ENCODE measurements at regions not wholly inside any gene's neighbourhood (a gene's known extent, or its start where the extent isn't known, plus 50 kb on each side); places are given as distances from the start of the nearest gene placed in this dataset.

DNA sequence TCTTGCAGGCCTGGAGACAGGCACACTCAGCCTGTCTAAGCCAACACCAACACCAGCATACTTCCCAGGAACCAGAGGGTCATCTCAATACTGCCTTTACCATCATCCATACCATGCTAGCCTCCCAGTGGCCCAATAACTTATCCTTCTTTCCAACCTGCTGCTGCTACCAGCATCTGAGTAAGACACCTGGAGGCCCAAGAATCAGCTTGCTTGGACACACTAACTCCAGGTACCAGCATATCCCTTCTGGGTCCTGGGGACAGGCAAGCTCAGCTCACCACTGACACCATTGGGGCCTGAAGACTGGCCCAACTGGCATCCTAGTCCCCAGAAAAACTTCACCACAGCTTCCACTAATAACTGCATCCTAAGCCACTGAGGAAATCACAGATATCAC lies 205.3 kb downstream of the CD109 start:
- DNase-seq: no peak

DNA sequence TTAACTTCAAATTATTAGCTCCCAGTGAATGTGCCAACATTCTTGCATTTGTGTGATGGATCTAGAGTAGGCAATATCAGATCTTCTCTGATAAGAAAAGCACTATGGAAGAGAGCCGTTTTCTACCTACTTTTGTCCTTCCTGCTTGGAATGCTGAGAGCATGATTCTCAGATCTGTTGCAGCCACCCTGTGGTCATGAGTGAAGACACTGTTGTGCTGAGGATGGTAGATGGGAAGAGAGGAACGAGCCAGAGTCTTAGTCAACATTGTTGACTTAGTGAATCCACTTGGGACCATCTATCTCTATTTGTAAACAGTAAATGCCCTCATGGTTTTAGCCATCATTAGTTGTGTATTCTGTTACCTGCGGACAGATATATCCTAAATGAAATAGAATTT lies 202.6 kb downstream of the CD109 start:
- no peak for DNase-seq

DNA sequence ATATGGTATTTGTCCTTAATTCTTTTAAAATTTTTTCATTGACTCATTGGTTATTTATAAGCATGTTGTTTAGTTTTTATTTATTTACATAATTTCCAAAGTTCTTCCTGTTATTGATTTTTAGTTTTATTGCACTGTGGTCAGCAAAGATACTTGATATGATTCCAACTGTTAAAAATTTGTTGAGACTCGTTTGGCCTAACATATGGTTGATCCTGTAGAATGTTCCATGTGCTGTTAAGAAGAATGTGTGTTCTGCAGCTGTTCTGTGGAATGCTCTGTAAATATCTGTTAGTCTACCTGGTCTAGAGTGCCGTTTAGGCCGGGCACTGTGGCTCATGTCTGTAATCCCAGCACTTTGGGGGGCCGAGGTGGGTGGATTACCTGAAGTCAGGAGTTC lies 197.7 kb downstream of the CD109 start:
- no peak for DNase-seq

DNA sequence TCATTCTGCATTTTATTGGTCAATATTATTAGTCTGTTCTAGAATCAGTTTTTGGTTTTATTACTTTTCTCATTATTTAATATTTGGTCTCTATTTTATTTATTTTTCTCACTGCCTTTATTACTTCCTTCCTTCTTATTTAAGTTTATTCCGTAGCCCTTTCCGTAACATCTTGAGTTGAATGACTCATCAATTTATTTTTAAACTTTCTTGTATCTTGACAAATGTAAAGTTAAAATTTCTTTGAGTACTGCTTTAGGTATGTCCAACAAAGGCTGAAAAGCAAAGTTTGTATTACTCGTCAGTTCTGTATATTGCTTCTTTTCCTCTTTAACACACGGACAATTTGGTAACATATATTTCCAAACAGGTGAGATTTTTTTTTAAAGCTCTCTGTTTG lies 192.0 kb downstream of the CD109 start:
- DNase-seq: no peak

DNA sequence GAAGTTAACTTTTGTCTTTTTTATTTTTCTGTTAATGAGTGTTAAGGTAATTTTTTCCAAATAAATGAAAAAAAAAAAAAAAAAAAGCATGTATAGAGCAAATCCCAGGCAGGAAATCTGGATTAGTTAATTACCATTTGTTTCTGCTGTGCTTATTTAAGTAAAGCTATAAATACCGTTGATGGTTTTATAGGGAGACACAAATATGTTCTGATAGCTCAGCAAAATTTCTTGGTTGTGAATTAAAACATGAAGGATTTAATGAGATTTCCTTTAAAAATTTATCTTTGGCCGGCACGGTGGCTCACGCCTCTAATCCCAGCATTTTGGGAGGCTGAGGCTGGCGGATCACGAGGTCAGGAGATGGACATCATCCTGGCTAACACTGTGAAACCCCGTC lies 189.4 kb downstream of the CD109 start:
- no peak for DNase-seq

DNA sequence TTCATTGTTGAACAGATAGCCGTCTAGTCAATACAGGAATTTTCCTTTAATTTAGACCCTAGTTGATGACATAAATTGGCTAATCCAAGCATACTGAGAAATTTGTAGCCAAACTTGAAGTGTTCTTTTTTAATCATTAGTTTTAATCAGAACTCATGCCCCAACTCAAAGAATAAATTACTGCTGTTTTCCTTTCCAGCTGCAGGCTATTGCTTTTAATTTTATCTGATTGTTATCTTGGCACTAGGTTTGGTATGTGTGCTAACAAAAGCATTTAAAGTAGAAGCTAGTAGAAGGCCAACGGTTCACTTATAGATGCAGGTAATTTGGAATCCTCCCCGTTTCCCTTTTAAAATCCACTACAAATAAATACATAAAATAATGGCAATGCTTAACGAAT lies 188.5 kb downstream of the CD109 start:
- no peak for DNase-seq

DNA sequence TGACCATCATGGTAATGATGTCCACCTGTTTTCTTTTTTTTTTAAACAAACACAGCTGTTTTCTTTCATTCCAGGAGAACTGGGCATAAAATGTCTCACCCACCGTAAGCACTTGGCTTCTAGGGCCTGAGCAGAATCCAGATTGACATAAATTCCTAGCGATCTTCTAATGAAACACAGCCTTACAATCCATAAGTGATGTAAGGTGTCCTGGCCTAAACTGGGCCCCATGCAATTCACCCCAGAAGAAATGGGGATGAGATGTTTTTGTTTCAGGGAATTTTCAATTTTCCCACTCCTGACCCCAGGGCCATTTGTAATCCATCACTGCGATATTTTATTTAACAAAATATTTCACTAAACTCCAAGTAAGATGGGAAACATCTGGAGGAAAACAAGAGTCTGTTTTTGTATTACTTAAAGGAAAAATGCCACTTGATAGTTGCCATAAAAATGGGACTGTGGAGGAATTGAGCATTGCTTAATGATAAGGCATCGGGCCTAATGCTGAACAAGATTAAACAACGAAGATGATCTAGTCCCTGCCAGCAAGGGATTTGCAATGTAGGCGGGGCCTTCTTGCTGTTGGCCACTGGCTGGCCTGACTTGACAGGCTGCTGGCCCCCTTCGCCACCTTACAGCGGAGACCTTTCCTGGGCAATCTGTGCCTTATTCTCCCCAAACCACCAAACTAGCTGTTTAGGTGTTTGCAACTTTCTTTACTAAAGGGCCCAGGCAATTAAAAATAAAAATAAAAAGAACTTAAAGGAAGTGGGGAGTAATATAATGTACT lies 183.7 kb downstream of the CD109 start:
- DNase-seq: no peak

DNA sequence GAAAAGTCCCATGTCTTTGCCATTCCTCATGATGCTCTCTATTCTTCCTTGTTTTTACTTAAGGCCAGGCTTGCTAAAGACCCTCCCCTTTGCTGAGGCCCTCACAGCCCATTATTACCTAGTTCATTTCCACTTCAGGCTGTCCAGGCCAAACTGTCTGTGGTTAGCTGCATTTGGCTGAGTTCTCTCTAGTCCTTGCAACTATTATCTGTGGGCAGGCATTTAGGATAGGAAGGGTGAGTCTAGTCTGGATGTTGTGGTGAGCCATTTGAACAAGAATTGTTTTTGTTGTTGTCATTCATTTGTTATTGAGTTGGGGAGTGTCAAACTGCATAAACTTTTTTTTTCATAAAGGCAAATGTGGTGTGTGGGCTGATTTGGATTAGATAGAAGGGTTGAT lies 182.4 kb downstream of the CD109 start:
- no peak for DNase-seq

Data from NCI-H774 (cell line).